ENCODE measurements at regions not wholly inside any gene's neighbourhood (a gene's known extent, or its start where the extent isn't known, plus 50 kb on each side); places are given as distances from the start of the nearest gene placed in this dataset.
A peak's percentile ranks its signal among the peaks of the same experiment; 100 is the strongest.

DNA sequence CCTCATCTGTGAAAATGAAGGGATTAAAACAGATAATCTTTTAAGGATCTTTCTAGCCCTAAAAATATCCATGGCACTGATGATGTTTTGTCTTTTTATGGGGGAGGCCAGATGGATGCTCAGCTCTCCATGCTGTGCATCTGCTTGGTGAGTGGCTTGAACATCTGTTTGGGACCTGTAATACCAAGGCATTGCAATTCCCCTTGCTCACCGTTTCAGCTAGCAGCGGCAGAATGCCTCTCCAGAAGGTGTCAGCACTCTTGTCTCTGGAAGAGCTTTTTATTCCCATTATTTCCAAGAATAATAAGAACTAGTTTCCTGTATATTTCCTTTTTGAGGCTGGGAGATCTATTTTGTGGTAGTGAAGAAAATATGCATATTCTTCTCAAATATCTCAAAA is 151.9 kb upstream of the ANK2 start:
- DNase-seq (ENCODE audit: insufficient read length), result no peak
- TF ChIP-seq TAF1 (IDR thresholded peaks at IDR 0.05; ENCODE audit: borderline replicate concordance, low read depth, low read length) (no peak), POLR2A (IDR thresholded peaks at IDR 0.05; ENCODE audit: low read depth, low read length) (no peak), POLR2AphosphoS5 (IDR thresholded peaks at IDR 0.05; ENCODE audit: low read depth, low read length) (no peak)
- no peak for FAIRE-seq

DNA sequence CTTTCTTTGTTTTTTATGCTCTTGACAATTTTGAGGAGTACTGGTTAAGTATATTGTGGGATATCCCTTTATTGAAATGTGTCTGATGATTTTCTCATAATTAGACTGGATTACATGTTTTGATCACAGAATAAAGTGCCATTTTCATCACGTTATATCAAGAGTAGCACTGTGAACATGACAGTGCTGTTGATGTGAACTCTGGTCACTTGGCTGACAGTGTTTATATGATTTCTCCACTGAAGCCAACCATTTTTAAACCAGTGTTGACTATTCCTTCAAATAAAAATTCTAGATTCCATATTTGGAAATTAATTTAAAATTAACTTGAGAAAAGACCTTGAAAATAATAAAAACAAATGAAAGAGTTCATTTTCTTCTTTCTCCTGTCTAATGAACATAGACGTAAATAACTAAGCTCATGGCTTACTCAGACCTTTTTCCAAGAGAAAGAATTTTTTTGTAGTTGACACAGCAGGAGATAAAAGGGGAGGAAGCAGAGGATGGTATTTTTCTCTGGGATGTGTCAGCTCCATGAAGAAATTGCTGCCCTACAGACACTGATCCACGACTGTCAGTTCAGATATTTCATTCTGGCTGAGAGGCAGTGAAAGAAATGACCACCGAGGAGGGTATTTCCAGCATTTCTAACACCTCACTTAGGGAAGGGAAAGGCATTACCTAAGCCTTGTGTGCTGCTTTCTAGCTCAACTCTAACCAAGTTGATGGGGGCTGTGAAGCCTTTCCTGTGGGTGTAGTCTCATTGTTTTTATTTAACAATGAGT is 150.9 kb upstream of the ANK2 start:
- no peak for DNase-seq (ENCODE audit: insufficient read length)
- peak; percentile 27 for FAIRE-seq
- TF ChIP-seq POLR2A (IDR thresholded peaks at IDR 0.05; ENCODE audit: low read depth, low read length), result no peak
- TF ChIP-seq POLR2AphosphoS5 (IDR thresholded peaks at IDR 0.05; ENCODE audit: low read depth, low read length), result no peak
- TF ChIP-seq TAF1 (IDR thresholded peaks at IDR 0.05; ENCODE audit: borderline replicate concordance, low read depth, low read length), result no peak

DNA sequence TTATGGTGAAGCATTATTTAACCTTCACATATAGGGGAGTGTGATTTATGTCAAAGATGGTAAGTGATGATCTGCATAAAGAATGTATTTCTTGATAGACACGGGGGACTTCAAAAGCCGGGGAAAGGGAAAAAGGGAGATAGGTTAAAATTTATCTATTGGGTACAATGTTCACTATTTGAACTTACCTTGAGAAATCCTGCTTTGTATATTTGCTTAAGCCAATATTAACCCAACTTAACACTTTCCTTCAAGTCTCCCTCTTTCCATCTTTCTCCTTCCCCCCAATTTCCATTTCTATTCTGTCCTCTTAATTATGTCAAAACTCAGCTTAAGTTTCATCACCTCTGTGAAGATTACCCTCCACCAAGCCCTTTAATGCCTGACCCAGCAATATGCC is 149.0 kb upstream of the ANK2 start:
- FAIRE-seq, result no peak
- DNase-seq (ENCODE audit: insufficient read length), result no peak
- TF ChIP-seq TAF1 (IDR thresholded peaks at IDR 0.05; ENCODE audit: borderline replicate concordance, low read depth, low read length), result no peak
- no peak for TF ChIP-seq POLR2A (IDR thresholded peaks at IDR 0.05; ENCODE audit: low read depth, low read length)
- no peak for TF ChIP-seq POLR2AphosphoS5 (IDR thresholded peaks at IDR 0.05; ENCODE audit: low read depth, low read length)

DNA sequence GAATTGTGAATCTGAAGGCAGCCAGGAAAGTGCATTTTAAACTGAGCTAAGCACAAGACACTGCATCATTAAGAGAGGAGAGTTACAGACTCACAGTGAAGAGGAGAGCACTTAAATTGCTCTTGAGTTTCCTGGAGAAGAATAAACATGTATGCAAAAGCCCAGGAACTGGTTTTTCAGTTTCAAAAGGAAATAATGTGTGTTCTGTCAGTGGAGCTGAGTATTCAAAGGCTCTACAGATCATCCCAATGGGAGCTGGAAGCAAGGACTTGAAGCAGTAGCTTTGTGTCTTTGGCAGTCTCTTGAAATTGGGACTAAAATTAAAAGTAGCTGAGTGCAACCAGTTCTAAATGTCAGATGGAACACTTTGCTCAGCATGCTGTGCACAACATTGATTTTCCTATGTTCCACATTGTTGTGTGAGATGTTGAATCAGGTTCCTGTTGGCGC is 147.5 kb upstream of the ANK2 start:
- TF ChIP-seq POLR2AphosphoS5 (IDR thresholded peaks at IDR 0.05; ENCODE audit: low read depth, low read length), result no peak
- TF ChIP-seq POLR2A (IDR thresholded peaks at IDR 0.05; ENCODE audit: low read depth, low read length), result no peak
- no peak for TF ChIP-seq TAF1 (IDR thresholded peaks at IDR 0.05; ENCODE audit: borderline replicate concordance, low read depth, low read length)
- FAIRE-seq (no peak), DNase-seq (ENCODE audit: insufficient read length) (no peak)

DNA sequence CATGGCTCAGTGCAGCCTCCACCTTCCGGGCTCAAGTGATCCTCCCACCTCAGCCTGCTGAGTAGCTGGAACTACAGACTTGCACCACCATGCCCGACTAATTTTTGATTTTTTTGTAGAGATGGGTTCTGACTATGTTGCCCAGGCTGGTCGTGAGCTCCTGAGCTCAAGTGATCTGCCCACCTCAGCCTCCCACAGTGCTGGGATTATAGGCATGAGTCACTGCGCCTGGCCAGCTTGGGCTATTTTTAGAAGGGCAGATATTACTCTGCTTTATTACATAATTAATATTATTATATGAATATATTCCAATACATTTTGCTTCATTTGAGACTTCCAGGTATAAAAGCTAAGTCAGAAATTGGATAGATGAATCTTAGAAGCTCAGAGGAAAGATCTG is 143.7 kb upstream of the ANK2 start:
- TF ChIP-seq POLR2AphosphoS5 (IDR thresholded peaks at IDR 0.05; ENCODE audit: low read depth, low read length), result no peak
- no peak for TF ChIP-seq POLR2A (IDR thresholded peaks at IDR 0.05; ENCODE audit: low read depth, low read length)
- TF ChIP-seq TAF1 (IDR thresholded peaks at IDR 0.05; ENCODE audit: borderline replicate concordance, low read depth, low read length), result no peak
- DNase-seq (ENCODE audit: insufficient read length) (no peak), FAIRE-seq (no peak)

DNA sequence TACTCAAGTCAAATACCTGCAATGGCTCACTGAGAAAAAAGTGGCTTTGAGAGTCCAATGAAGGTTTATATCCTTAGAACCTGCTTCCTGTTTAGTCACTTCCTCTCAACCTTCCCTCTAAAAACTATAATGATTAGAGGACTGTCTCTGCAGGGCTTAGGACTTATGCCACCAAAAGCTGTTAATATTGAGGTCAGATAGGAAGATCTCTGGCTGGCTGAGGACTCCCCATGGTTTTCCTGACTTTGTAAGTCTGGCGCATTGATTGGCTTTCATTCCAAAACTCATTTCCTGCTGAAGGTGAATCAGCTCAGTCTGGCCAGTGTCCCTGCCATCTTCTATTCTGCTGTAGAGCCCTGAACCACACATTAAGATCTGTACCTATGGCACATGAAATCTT is 140.9 kb upstream of the ANK2 start:
- no peak for TF ChIP-seq TAF1 (IDR thresholded peaks at IDR 0.05; ENCODE audit: borderline replicate concordance, low read depth, low read length)
- TF ChIP-seq POLR2A (IDR thresholded peaks at IDR 0.05; ENCODE audit: low read depth, low read length), result no peak
- TF ChIP-seq POLR2AphosphoS5 (IDR thresholded peaks at IDR 0.05; ENCODE audit: low read depth, low read length), result no peak
- FAIRE-seq, result no peak
- DNase-seq (ENCODE audit: insufficient read length), result no peak

DNA sequence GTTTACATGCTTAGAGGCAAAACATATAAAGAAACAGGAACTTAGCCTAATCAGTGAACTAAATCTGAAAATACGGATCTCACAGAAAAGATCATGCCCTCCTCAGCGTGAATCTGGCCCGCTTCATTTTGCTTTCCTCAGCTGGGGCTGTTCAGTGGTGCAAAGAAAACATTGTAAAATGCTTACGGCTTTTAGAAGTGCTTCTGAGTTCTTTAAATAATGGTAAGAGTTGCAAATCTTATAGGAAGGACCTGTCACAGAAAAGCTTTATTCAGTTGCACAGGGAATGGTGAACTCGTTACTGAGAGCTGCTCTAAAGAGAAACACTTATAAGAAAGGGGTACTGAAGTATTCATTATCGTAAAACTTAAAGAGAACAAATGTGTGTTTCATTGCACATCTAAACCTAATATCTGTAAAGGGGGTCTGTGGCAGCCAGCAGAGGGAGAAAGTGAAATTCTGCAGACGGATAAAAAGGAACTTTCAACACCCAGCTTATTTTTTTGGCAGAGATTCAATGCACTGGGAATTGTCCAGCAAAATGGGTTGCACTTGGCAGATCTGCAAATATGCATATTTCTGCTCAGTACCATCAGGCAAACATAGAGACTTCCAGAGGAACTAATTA is 139.2 kb upstream of the ANK2 start:
- FAIRE-seq (peak; percentile 61), DNase-seq (ENCODE audit: insufficient read length) (no peak)
- TF ChIP-seq POLR2AphosphoS5 (IDR thresholded peaks at IDR 0.05; ENCODE audit: low read depth, low read length) (no peak), POLR2A (IDR thresholded peaks at IDR 0.05; ENCODE audit: low read depth, low read length) (no peak), TAF1 (IDR thresholded peaks at IDR 0.05; ENCODE audit: borderline replicate concordance, low read depth, low read length) (no peak)

DNA sequence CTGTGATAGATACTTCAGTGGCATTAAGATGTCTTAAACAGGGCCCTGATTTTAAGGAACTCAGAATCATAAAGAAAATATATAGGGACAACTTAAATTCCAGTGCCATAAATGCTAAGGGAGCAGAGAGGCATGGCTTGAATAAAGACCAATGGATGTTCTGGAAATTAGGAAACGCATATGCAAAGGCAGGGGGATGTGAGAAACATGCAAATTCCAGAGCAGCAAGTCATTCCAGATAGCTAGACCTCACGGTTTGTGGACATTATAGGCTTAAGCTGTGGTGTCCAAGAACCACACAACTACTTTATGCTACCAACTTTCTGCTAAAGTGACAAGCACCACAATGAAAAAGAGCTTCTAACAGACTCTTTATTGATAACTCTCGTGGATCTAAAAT is 132.6 kb upstream of the ANK2 start:
- TF ChIP-seq POLR2AphosphoS5 (IDR thresholded peaks at IDR 0.05; ENCODE audit: low read depth, low read length) (no peak), POLR2A (IDR thresholded peaks at IDR 0.05; ENCODE audit: low read depth, low read length) (no peak), TAF1 (IDR thresholded peaks at IDR 0.05; ENCODE audit: borderline replicate concordance, low read depth, low read length) (no peak)
- DNase-seq (ENCODE audit: insufficient read length) (no peak), FAIRE-seq (no peak)

DNA sequence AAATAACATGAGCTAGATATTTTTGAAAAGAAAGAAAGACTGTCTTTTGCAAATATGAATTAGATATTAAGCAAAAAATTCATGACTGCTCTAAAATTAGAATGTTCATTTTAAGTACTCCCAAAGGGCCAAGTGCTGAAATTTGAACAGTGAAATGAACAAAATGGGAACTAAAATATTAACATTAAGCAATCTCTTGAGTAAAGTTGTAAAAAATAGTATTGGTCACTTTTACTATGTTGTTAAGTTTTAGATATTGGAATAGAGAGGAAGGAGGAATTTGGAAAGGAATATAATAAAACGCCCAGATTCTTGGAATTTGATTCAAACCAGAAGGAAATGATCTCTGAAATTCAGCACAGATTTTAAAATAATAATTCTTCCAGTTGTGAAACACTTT is 125.9 kb upstream of the ANK2 start:
- DNase-seq (ENCODE audit: insufficient read length), result no peak
- no peak for FAIRE-seq
- TF ChIP-seq POLR2A (IDR thresholded peaks at IDR 0.05; ENCODE audit: low read depth, low read length), result no peak
- TF ChIP-seq TAF1 (IDR thresholded peaks at IDR 0.05; ENCODE audit: borderline replicate concordance, low read depth, low read length), result no peak
- no peak for TF ChIP-seq POLR2AphosphoS5 (IDR thresholded peaks at IDR 0.05; ENCODE audit: low read depth, low read length)

DNA sequence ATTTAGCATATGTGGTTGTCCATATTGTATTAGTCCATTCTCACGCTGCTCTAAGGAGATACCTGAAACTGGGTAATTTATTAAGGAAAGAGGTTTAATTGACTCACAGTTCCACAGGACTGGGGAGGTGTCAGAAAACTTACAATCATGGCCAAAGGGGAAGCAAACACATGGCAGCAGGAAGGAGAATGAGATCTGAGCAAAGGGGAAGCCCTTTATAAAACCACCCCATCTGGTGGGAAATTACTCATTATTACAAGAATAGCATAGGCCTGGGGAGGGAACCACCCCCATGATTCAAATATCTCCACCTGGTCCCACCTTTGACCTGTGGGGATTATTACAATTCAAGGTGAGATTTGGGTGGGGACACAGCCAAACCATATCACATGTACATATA is 122.6 kb upstream of the ANK2 start:
- no peak for DNase-seq (ENCODE audit: insufficient read length)
- FAIRE-seq, result no peak
- TF ChIP-seq POLR2AphosphoS5 (IDR thresholded peaks at IDR 0.05; ENCODE audit: low read depth, low read length) (no peak), TAF1 (IDR thresholded peaks at IDR 0.05; ENCODE audit: borderline replicate concordance, low read depth, low read length) (no peak), POLR2A (IDR thresholded peaks at IDR 0.05; ENCODE audit: low read depth, low read length) (no peak)

DNA sequence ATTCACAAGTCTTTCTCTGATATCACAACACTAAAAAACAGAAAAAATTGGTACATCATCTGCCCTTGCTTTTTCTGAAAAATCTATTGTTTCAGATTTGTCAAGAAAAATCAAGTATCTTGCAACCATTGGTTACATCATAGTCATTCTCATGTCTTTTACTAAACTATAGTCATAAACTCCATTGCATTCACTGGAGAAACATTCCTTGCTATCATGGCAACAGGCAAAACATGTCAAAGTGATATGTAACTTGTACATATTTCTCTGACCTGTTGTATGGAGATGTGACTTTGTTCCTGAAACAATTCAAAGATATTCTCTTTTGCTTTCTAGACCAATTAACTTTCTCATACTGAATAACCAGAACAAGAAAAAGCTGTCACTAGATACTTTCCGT is 121.9 kb upstream of the ANK2 start:
- no peak for TF ChIP-seq POLR2AphosphoS5 (IDR thresholded peaks at IDR 0.05; ENCODE audit: low read depth, low read length)
- TF ChIP-seq POLR2A (IDR thresholded peaks at IDR 0.05; ENCODE audit: low read depth, low read length), result no peak
- no peak for TF ChIP-seq TAF1 (IDR thresholded peaks at IDR 0.05; ENCODE audit: borderline replicate concordance, low read depth, low read length)
- FAIRE-seq, result no peak
- no peak for DNase-seq (ENCODE audit: insufficient read length)

DNA sequence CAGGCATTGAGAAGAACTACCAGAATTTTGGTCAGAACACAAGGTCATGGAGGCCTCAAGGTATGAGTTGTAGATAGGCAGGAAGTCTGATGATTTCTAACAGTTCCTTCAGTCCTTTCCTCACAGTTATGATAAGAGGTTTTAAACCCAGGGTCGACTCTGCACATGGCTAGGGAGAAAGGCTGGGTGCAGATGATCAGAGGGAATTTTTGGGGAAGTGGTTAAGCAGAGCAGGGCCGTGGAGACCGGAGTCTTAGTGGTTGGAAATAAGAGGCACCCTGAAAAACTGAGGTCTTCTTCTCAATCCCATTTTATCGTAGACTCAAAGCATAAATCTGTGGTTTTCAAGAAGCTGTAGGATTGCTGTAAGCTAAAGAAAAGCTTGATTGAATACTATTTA is 118.5 kb upstream of the ANK2 start:
- DNase-seq (ENCODE audit: insufficient read length), result no peak
- peak; percentile 56 for FAIRE-seq
- TF ChIP-seq POLR2AphosphoS5 (IDR thresholded peaks at IDR 0.05; ENCODE audit: low read depth, low read length) (no peak), TAF1 (IDR thresholded peaks at IDR 0.05; ENCODE audit: borderline replicate concordance, low read depth, low read length) (no peak), POLR2A (IDR thresholded peaks at IDR 0.05; ENCODE audit: low read depth, low read length) (no peak)
